ENCODE measurements at regions not wholly inside any gene's neighbourhood (a gene's known extent, or its start where the extent isn't known, plus 50 kb on each side); places are given as distances from the start of the nearest gene placed in this dataset.
"Not testable (repeated sequence)": the region's sequence is repeated elsewhere in the genome, so short reads cannot be mapped to it uniquely, and the experiment has no call there.

- H3K36me3 ChIP-seq (ENCODE audit: control insufficient read depth, insufficient read depth, low read length); H3K4me3 ChIP-seq (ENCODE audit: low read depth, low read length); DNase-seq (ENCODE audit: low read depth); H3K27me3 ChIP-seq (ENCODE audit: control insufficient read depth, insufficient read depth, low read length); FAIRE-seq: not testable (repeated sequence)
Measured at GRCh38 chr9:67312504-67312903, 320.2 kb upstream of the SPATA31A3 start.

- not testable (repeated sequence) for H3K36me3 ChIP-seq (ENCODE audit: control insufficient read depth, insufficient read depth, low read length); H3K27me3 ChIP-seq (ENCODE audit: control insufficient read depth, insufficient read depth, low read length); FAIRE-seq; H3K4me3 ChIP-seq (ENCODE audit: low read depth, low read length); DNase-seq (ENCODE audit: low read depth)
Measured at GRCh38 chr9:67307109-67307508, 314.8 kb upstream of the SPATA31A3 start.

- H3K4me3 ChIP-seq (ENCODE audit: low read depth, low read length); H3K36me3 ChIP-seq (ENCODE audit: control insufficient read depth, insufficient read depth, low read length); FAIRE-seq; DNase-seq (ENCODE audit: low read depth); H3K27me3 ChIP-seq (ENCODE audit: control insufficient read depth, insufficient read depth, low read length): not testable (repeated sequence)
Measured at GRCh38 chr9:67288797-67289196, 296.4 kb upstream of the SPATA31A3 start.

- not testable (repeated sequence) for DNase-seq (ENCODE audit: low read depth); H3K4me3 ChIP-seq (ENCODE audit: low read depth, low read length); H3K27me3 ChIP-seq (ENCODE audit: control insufficient read depth, insufficient read depth, low read length); FAIRE-seq; H3K36me3 ChIP-seq (ENCODE audit: control insufficient read depth, insufficient read depth, low read length)
Measured at GRCh38 chr9:67288117-67288735, 295.9 kb upstream of the SPATA31A3 start.

GRCh38 chr9:67284299-67284698 lies 291.9 kb upstream of the SPATA31A3 start:
- DNase-seq (ENCODE audit: low read depth); H3K4me3 ChIP-seq (ENCODE audit: low read depth, low read length); H3K27me3 ChIP-seq (ENCODE audit: control insufficient read depth, insufficient read depth, low read length); FAIRE-seq; H3K36me3 ChIP-seq (ENCODE audit: control insufficient read depth, insufficient read depth, low read length): not testable (repeated sequence)

- not testable (repeated sequence) for H3K27me3 ChIP-seq (ENCODE audit: control insufficient read depth, insufficient read depth, low read length); H3K4me3 ChIP-seq (ENCODE audit: low read depth, low read length); DNase-seq (ENCODE audit: low read depth); FAIRE-seq; H3K36me3 ChIP-seq (ENCODE audit: control insufficient read depth, insufficient read depth, low read length)
Measured at GRCh38 chr9:67281574-67281973, 289.2 kb upstream of the SPATA31A3 start.

GRCh38 chr9:67269692-67270091 lies 277.3 kb upstream of the SPATA31A3 start:
- DNase-seq (ENCODE audit: low read depth); FAIRE-seq; H3K4me3 ChIP-seq (ENCODE audit: low read depth, low read length): not testable (repeated sequence)

GRCh38 chr9:67257894-67258293 lies 265.5 kb upstream of the SPATA31A3 start:
- not testable (repeated sequence) for H3K4me3 ChIP-seq (ENCODE audit: low read depth, low read length); DNase-seq (ENCODE audit: low read depth); H3K36me3 ChIP-seq (ENCODE audit: control insufficient read depth, insufficient read depth, low read length); H3K27me3 ChIP-seq (ENCODE audit: control insufficient read depth, insufficient read depth, low read length); FAIRE-seq

More at GRCh38 chr9:67269692-67270091, 277.3 kb upstream of the SPATA31A3 start:
- not testable (repeated sequence) for H3K36me3 ChIP-seq (ENCODE audit: control insufficient read depth, insufficient read depth, low read length); H3K27me3 ChIP-seq (ENCODE audit: control insufficient read depth, insufficient read depth, low read length)

GRCh38 chr9:67248967-67249366 lies 256.6 kb upstream of the SPATA31A3 start:
- not testable (repeated sequence) for H3K36me3 ChIP-seq (ENCODE audit: control insufficient read depth, insufficient read depth, low read length); H3K4me3 ChIP-seq (ENCODE audit: low read depth, low read length); DNase-seq (ENCODE audit: low read depth); FAIRE-seq; H3K27me3 ChIP-seq (ENCODE audit: control insufficient read depth, insufficient read depth, low read length)

GRCh38 chr9:67212073-67212472 lies 219.7 kb upstream of the SPATA31A3 start:
- H3K27me3 ChIP-seq (ENCODE audit: control insufficient read depth, insufficient read depth, low read length); H3K4me3 ChIP-seq (ENCODE audit: low read depth, low read length); DNase-seq (ENCODE audit: low read depth); FAIRE-seq; H3K36me3 ChIP-seq (ENCODE audit: control insufficient read depth, insufficient read depth, low read length): not testable (repeated sequence)

GRCh38 chr9:67210842-67211241 lies 218.5 kb upstream of the SPATA31A3 start:
- H3K36me3 ChIP-seq (ENCODE audit: control insufficient read depth, insufficient read depth, low read length): not testable (repeated sequence)

GRCh38 chr9:67208831-67209437 lies 216.6 kb upstream of the SPATA31A3 start:
- not testable (repeated sequence) for FAIRE-seq; H3K27me3 ChIP-seq (ENCODE audit: control insufficient read depth, insufficient read depth, low read length); H3K4me3 ChIP-seq (ENCODE audit: low read depth, low read length); H3K36me3 ChIP-seq (ENCODE audit: control insufficient read depth, insufficient read depth, low read length); DNase-seq (ENCODE audit: low read depth)

More at GRCh38 chr9:67210842-67211241, 218.5 kb upstream of the SPATA31A3 start:
- not testable (repeated sequence) for DNase-seq (ENCODE audit: low read depth); FAIRE-seq; H3K4me3 ChIP-seq (ENCODE audit: low read depth, low read length); H3K27me3 ChIP-seq (ENCODE audit: control insufficient read depth, insufficient read depth, low read length)

- FAIRE-seq; H3K36me3 ChIP-seq (ENCODE audit: control insufficient read depth, insufficient read depth, low read length); H3K27me3 ChIP-seq (ENCODE audit: control insufficient read depth, insufficient read depth, low read length); DNase-seq (ENCODE audit: low read depth); H3K4me3 ChIP-seq (ENCODE audit: low read depth, low read length): not testable (repeated sequence)
Measured at GRCh38 chr9:67196135-67196534, 203.8 kb upstream of the SPATA31A3 start.

GRCh38 chr9:67195357-67195756 lies 203.0 kb upstream of the SPATA31A3 start:
- not testable (repeated sequence) for DNase-seq (ENCODE audit: low read depth); FAIRE-seq; H3K4me3 ChIP-seq (ENCODE audit: low read depth, low read length); H3K36me3 ChIP-seq (ENCODE audit: control insufficient read depth, insufficient read depth, low read length); H3K27me3 ChIP-seq (ENCODE audit: control insufficient read depth, insufficient read depth, low read length)

GRCh38 chr9:67179185-67179584 lies 186.8 kb upstream of the SPATA31A3 start:
- H3K4me3 ChIP-seq (ENCODE audit: low read depth, low read length); FAIRE-seq; H3K27me3 ChIP-seq (ENCODE audit: control insufficient read depth, insufficient read depth, low read length); H3K36me3 ChIP-seq (ENCODE audit: control insufficient read depth, insufficient read depth, low read length); DNase-seq (ENCODE audit: low read depth): not testable (repeated sequence)

Measured in bronchial epithelial cell (primary cell).